ENCODE measurements at regions not wholly inside any gene's neighbourhood (a gene's known extent, or its start where the extent isn't known, plus 50 kb on each side); places are given as distances from the start of the nearest gene placed in this dataset.

DNA sequence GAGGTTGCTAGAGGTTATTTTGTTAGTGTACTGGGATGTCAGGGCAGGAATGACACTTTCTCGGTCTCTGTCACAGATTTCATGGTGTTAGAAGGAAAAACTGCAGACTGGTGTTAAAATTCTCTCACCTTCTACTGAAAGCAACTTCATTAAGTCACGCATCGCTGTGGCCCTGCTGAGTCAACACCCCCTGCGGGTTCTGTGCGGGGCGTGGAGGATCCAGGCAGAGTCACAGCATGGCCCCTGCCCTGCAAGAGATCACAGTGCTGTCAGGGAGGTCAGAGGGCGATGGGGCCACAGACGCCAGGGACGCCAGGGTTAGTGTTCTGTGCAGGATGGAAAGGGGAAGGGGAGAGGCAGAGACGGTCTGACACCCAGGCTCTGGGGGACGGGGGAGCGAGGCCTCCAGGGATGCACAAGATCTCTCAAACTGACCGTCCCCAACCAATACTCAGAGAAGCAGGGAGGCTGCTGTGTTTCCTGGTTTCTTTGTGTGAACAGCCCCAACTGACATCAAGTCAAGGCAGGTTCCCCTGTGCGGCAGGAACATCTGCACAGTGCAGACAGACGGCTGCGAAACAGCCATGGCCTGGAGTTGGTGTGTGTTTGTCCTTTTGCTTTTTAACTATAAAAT, 354.9 kb upstream of the SALL3 start:
- no peak overlapping the region for H3K4me3 ChIP-seq (ENCODE audit: low read length)
- no peak for DNase-seq (ENCODE audit: low read depth)

DNA sequence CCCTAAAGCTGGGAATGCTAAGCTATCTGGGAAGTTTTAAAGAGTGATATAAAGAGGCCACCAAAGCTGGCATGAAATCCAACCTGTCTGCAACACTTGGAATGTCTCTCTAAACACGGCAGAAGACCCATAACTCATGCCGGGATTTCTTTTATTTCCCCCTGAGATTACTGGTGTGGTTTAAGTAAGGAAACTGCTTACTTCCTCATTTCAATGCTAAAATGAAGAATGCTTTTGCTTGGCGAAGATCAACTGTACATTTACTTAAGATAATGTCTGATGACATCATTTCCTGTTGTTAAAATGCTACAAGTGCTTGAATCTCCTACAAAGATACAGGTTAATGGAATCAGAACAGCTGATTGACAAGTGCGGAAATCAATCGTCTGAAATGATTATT, 353.8 kb upstream of the SALL3 start:
- TF ChIP-seq, protein P1, sequence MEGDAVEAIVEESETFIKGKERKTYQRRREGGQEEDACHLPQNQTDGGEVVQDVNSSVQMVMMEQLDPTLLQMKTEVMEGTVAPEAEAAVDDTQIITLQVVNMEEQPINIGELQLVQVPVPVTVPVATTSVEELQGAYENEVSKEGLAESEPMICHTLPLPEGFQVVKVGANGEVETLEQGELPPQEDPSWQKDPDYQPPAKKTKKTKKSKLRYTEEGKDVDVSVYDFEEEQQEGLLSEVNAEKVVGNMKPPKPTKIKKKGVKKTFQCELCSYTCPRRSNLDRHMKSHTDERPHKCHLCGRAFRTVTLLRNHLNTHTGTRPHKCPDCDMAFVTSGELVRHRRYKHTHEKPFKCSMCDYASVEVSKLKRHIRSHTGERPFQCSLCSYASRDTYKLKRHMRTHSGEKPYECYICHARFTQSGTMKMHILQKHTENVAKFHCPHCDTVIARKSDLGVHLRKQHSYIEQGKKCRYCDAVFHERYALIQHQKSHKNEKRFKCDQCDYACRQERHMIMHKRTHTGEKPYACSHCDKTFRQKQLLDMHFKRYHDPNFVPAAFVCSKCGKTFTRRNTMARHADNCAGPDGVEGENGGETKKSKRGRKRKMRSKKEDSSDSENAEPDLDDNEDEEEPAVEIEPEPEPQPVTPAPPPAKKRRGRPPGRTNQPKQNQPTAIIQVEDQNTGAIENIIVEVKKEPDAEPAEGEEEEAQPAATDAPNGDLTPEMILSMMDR (conservative IDR thresholded peaks at IDR 0.05; ENCODE audit: low read length), result no peak
- H3K4me3 ChIP-seq (ENCODE audit: low read length), result no peak overlapping the region
- DNase-seq (ENCODE audit: low read depth), result no peak

More for the DNA sequence above, 354.9 kb upstream of the SALL3 start:
- TF ChIP-seq, protein P1 (conservative IDR thresholded peaks at IDR 0.05; ENCODE audit: low read length), result no peak

DNA sequence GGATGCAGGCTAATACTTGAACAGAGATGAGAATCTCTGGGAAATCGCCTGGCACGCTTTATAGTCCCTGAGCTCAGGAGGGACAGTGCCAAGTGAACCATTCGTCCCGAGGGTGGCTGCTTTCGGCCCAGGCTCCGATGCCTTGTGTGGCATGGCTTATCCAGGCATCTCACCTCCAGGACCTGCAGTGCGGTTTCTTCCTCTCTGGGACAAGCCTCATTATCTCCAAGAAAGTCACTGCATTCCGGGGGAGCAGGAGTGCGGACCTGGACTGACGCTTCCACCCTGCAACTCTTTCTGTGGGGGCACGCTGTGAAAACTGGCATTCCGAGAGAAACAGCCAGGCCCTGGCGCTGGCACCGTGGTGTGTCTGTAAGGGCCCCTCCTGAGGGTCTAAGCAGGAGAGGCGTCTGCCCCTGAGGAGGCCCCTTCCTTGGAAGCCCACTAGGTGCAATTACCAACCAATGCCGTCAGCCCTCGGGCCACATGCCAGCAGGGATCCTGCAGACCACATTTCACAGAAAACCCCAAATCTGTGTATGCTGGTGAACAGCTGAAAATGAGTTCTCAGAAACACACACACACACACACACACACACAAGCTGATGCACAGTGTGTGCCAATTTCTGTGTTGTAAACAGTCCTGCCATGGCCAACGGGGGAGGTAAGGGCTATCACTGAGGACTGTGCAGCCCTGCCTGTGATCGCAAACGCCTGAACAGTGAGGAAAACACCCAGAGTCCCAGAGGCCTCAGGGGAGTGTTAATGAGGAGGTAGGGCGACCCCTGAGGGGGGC, 351.9 kb upstream of the SALL3 start:
- H3K4me3 ChIP-seq (ENCODE audit: low read length), result no peak overlapping the region
- DNase-seq (ENCODE audit: low read depth), result no peak
- TF ChIP-seq, protein P1 (conservative IDR thresholded peaks at IDR 0.05; ENCODE audit: low read length), result no peak

DNA sequence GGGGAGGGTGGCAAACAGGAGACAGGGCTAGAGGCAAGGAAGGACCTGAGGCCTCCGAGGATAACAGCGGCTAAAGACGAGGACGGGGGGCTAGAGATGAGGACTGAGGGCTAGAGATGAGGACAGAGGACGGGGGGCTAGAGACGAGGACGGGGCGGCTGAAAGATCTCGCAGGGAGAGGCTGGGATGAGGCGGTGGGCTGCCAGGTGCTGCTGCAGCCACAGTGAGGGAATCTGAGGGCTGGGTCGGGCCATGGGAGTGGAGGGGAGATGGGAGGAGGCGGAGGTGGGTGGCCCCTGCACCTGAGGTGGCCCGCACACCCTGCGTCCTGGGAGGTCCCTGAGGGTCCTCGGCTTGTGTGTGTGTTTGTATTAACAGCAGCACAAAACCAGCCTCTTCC, 350.2 kb upstream of the SALL3 start:
- no peak overlapping the region for H3K4me3 ChIP-seq (ENCODE audit: low read length)
- TF ChIP-seq, protein P1 (conservative IDR thresholded peaks at IDR 0.05; ENCODE audit: low read length), result no peak
- DNase-seq (ENCODE audit: low read depth), result no peak

DNA sequence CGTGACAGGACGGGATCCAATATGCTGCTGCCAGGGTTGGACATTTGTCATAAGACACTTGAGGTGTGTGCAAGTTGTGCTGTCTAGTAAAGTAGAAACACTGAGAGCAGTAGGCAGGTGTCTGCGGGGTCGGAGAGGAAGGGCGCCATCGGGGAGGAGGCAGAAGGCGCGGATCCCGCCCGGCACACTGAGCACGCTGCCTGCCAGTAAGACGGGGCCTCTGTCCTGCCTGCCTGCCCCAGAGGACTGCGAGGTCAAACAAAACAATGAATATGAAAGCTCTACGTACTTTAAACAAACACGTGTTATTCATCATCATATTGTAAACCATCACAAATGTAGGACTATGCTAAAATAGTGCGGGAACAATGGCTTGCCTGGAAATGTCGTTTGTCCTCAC, 349.3 kb upstream of the SALL3 start:
- H3K4me3 ChIP-seq (ENCODE audit: low read length), result no peak overlapping the region
- TF ChIP-seq, protein P1 (conservative IDR thresholded peaks at IDR 0.05; ENCODE audit: low read length), result no peak
- DNase-seq (ENCODE audit: low read depth), result no peak

DNA sequence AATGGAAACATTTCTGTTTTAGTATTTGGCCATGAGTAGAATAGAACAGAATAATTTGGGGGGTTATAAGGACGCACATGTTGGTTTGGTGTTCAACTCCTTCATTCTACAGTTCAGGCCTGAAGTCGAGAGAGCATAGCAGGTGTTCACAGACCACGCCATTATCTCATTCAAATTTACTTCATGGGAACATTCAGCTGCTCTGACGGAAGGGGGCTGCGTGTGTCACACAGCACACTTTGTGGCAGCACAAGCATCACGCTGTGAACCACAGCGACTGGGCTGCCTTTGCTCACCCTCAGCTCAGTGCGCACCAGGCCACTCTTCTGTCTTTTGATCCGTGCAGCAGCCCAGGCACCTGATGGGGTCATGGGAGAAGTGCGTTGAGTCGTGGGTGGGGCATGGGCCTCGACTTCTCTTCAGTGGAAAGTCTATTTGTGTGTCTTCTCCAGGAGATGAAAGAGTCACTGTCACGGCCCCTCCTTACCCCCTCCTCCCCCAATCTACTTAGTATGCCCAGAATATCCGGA, 348.6 kb upstream of the SALL3 start:
- DNase-seq (ENCODE audit: low read depth), result no peak

More for the DNA sequence above, 348.6 kb upstream of the SALL3 start:
- TF ChIP-seq, protein P1 (conservative IDR thresholded peaks at IDR 0.05; ENCODE audit: low read length), result no peak
- H3K4me3 ChIP-seq (ENCODE audit: low read length), result no peak overlapping the region

All from AG10803 (cell line).